ENCODE measurements at regions not wholly inside any gene's neighbourhood (a gene's known extent, or its start where the extent isn't known, plus 50 kb on each side); places are given as distances from the start of the nearest gene placed in this dataset.

DNA sequence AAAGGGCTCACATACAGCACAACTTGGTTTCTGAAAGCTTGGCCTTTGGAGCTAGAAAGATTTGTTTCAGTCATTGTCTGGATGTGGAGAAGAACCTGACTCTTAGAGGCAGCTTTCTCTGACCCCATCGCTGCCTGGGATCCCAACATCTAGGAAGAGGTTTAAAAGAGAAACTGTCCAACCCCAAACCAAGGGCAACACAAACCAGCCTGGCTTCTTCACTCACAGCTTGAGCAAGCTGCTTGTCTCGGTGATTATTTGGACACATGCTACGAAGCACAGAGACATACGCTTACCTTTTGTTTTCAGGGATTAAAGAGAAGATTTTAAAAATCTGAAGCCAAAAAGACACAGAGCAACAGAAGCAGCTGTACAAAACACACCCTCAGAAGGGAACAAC, 109.8 kb downstream of the ETS2 start:
- TF ChIP-seq GATA2 (IDR thresholded peaks at IDR 0.05; ENCODE audit: low read depth, low read length) (no peak), GATA3 (IDR thresholded peaks at IDR 0.05; ENCODE audit: low read depth, low read length) (no peak)

DNA sequence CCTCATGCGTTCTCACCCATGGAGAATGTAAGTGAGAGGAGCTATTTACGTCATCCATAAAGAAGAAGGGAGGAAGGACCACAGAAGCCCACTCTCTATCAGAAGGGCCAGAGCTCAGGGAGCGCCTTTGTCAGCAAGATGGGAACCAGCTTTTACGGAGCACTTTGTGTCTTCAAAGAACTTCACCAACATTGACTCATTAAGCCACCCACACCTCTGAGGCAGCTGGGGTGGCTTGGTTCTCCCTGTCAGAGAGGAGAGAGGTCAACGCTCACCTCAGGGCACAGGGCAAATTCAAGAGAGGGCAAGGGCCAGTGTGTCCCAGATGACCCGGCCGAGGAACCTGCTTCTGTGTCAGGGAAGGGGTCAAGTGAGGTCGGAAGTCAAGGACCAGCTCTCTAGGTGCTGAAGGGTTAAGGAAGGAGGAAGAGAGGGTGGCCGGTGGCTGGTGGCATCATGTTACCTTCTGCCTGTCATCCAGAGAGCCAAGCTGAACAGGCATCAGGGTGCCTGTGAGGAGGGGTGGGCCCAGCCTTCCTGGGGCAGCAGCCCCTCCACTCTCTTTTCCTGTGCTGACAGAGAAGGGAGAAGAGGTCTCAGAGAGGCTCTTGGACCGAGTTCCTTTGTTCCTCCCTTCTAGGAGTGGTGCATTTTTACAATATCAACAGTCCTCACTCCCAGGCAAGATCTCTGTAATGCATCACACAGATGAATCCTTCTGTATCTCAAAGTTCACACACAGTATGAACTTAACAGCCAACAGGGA, 109.0 kb downstream of the ETS2 start:
- TF ChIP-seq GATA3 (IDR thresholded peaks at IDR 0.05; ENCODE audit: low read depth, low read length) (no peak), GATA2 (IDR thresholded peaks at IDR 0.05; ENCODE audit: low read depth, low read length) (no peak)

DNA sequence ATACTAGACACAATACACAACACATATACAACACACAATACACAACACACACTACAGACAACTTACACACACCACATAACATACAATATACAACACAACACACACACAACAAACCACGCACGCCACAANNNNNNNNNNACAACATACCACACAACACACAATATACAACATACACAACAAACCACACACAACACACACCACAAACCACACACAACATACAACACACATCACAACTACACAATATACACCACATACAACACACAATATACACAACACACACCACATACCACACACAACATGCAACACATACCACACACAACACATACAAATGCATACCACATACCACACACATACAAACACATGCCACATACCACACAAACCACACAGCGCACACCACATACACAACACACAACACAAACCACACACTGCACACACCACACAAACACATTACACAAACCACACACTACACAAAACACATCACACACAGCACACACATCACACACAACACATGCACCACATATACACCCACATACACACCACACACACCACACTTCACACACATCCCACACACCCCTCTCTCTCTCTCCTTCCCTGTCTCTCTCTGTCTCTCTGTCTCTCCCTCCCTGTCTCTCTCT, 108.3 kb downstream of the ETS2 start:
- TF ChIP-seq GATA2 (IDR thresholded peaks at IDR 0.05; ENCODE audit: low read depth, low read length) (no peak), GATA3 (IDR thresholded peaks at IDR 0.05; ENCODE audit: low read depth, low read length) (no peak)

DNA sequence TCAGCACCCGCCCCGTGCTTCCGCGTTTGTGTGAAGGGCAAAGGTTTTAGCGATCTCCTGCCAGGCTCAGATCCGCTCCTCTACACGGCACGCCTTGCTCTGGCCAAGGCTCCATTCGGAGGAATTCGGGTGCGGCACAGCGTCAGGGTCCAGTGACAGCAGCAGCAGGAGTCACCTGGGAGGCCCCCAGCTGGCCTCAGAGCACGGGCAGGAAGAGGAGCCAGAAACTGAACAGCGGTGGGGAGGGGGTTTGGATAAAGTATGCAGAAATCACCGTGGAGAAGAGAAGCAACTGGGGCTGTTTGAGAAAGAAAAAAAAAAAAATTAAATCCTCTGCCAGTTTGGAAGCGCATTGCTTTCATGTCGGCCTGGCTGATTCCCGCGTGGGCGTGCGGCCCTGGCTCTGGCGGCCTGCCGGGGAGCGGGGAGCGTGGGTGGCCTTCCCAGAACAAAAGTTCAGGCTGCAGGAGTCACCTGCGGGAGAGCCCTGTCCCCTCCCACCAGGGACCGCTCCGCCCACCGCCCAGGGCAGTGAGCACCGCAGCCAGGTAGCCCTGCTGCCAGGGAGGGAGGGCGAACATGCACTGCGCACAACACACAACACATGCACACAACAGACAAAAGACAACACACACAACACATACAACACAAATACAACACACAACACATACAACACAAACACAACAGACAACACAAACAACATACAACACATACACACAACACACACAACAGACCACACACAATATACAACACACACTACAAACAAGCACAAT, 107.6 kb downstream of the ETS2 start:
- no peak for TF ChIP-seq GATA2 (IDR thresholded peaks at IDR 0.05; ENCODE audit: low read depth, low read length)
- no peak for TF ChIP-seq GATA3 (IDR thresholded peaks at IDR 0.05; ENCODE audit: low read depth, low read length)

DNA sequence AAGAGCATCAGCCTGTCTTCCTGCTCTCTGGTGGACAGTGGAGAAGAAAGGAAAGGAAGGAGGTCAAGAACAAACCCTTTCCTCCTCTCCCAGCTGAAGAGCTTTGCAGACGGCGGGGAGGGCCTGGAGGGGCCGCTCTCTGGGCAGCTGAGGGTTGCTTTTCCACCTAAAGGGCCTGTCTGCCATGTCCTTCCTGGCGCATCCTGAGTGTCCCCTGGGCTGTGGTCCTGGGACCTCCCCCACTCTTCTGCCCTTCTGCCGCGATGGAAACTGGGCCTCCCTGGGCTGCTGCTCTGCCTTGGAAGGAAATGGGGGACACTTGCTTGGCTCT, 107.0 kb downstream of the ETS2 start:
- TF ChIP-seq GATA2 (IDR thresholded peaks at IDR 0.05; ENCODE audit: low read depth, low read length) (no peak), GATA3 (IDR thresholded peaks at IDR 0.05; ENCODE audit: low read depth, low read length) (no peak)

DNA sequence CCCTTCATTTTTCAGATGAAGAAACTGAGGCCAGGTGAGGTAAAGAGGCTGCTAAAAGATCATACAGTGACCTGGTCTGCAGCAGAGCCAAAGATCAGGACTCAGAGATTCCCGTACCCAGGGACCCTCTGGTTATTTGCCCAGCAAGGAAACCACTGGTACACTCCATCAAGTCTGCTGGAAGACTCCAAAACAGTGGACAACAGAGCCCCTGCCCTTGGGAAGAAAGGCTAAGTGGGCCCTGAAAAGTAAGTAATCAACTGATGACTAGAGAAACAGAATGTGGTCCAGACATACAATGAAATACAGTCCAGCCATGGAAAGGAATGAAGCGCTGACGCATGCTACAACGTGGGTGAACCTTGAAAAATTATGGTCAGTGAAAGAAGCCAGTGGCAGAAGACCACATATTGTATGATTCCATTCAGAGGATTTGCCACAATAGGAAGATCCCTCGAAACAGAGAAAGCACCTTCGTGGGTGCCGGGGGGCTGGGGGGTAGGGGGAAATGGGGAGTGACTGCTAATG, 106.4 kb downstream of the ETS2 start:
- TF ChIP-seq GATA2 (IDR thresholded peaks at IDR 0.05; ENCODE audit: low read depth, low read length) (no peak), GATA3 (IDR thresholded peaks at IDR 0.05; ENCODE audit: low read depth, low read length) (no peak)

DNA sequence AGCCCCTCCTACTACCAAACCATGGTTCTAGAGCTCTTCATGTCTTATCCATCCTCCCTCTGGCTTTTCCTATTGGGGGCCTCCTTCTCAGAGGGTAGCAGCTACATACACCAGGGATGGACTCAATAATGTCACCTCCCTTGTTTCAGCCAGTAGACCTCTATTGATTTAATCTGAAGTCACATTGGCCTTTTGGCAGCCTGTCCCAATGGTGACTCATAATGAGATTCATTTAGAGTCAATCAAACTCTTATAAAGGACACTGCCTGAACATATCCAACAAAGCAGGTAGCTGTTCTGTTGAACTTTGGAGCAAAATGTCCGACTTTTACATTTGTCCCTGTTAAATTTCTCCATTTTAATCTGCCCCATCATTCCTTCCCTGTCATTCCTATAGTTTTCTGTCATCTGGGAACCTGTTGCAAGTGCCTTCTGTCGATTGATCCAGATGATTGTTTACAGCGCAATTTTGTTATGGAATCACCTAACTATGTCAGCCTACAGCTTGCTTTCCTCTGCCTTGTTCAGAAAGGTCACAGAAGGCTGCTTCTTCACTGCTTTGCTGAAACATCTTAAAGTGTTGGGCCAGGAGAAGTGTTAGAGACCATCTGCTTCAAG, 105.9 kb downstream of the ETS2 start:
- TF ChIP-seq GATA3 (IDR thresholded peaks at IDR 0.05; ENCODE audit: low read depth, low read length) (no peak), GATA2 (IDR thresholded peaks at IDR 0.05; ENCODE audit: low read depth, low read length) (no peak)

DNA sequence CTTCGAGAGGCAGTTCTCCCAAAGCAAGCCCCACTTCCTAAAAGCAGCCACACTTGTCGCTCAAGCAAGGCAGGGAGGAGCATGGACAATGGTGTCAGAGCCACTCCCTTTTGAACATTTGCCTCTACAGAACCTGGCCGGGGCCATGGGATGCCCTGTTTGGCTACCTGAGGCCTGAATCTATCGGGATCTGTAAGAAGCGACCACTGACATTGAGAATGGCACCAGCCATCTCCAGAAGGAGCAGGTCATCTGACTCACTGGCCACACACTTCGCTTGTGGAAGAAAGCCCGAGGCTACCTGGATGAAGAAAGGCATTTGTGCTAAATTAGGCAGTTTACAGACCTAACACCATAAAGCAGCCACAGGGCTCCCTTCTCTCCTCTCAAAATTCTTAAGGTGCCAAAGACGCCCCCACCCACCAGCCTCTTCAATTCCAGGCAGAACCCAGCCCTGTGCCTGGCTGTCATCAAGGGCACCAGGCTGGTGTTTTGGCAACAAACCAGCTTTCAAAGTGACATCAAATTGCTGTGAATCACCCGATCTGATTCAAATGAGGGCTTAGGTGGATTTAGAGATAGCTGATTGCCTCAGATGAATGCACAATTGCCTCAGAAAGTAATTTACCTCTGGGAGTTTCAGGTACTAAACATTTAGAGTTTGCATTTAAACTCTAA, 104.8 kb downstream of the ETS2 start:
- TF ChIP-seq GATA3 (IDR thresholded peaks at IDR 0.05; ENCODE audit: low read depth, low read length), result no peak
- no peak for TF ChIP-seq GATA2 (IDR thresholded peaks at IDR 0.05; ENCODE audit: low read depth, low read length)

DNA sequence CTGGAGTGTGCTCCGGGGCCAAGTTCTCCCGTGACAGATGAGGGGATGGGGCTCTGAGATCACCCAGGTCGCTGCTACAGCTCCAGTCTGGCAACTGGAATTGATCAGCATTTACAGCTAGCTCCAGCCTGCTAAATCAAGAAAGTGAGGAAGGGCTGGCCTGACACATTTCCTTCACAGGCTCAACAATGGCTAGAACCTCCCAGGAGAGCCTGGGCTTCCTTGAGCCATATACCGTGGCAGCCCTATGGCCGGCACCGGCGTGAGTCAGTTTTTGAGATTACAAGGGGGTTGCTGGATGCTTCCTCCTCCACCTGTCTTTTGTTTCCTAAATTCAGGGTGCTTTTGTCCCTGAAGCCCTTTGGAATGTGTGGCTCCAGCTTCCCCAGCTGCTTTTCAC, 104.2 kb downstream of the ETS2 start:
- TF ChIP-seq GATA2 (IDR thresholded peaks at IDR 0.05; ENCODE audit: low read depth, low read length), result no peak
- TF ChIP-seq GATA3 (IDR thresholded peaks at IDR 0.05; ENCODE audit: low read depth, low read length), result no peak

DNA sequence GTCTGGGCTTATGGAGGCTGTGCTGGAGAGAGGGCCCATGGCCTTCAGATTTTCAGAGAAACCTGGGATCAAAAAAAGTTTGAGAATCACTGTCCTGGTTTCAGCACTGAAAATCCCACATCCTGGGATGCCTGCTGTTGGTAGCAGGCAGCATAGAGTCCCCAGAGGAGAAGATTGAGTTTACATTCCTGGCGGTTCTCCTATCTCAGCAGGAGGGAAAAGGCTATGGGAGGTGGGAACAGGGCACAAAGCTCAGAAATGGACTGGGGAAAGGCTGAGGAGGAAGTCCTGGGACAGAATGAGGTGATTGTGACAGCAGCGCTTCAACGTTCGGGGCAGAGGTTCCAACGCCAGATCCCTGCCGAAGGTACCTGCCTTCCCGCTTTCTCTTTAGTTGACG, 103.4 kb downstream of the ETS2 start:
- TF ChIP-seq GATA3 (IDR thresholded peaks at IDR 0.05; ENCODE audit: low read depth, low read length) (no peak), GATA2 (IDR thresholded peaks at IDR 0.05; ENCODE audit: low read depth, low read length) (no peak)

DNA sequence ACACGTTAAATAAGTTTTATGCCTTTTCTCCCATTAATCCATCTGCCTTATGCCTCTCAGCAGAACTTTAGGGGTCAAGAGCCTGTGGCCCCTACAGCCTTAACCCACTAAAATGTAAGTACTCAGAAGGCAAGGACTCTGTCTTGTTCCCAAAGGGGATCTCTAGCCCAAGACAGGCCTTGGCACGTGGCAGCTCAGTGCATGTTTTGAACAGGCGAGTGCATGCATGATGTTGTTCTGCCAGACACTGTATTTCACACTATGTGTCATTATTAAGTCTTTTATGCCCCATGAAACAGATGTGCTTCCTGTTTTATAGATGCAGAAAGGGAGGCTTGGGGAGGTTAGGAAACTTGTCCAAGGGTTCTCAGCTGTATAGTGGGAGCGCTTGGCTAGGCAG, 102.8 kb downstream of the ETS2 start:
- TF ChIP-seq GATA2 (IDR thresholded peaks at IDR 0.05; ENCODE audit: low read depth, low read length) (no peak), GATA3 (IDR thresholded peaks at IDR 0.05; ENCODE audit: low read depth, low read length) (no peak)

DNA sequence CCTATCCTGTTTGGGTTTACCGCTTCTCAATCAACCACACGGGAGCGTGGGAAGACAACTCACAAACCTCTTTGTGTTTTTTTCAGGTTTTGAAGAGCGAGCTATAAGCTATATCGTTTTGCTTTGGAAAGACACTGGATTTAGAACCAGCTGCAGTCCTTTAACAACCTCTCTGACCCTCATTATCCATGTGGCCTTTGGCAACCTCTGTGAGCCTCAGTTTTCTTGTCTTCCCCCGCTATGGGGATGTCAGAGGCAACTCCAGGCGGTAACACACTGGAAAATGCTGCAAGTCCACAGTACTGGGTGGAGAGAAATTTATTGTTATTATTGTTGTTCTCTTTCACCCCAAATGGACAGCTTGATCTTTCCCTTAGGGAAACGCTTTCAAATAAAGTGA, 100.0 kb downstream of the ETS2 start:
- no peak for TF ChIP-seq GATA2 (IDR thresholded peaks at IDR 0.05; ENCODE audit: low read depth, low read length)
- TF ChIP-seq GATA3 (IDR thresholded peaks at IDR 0.05; ENCODE audit: low read depth, low read length), result no peak

DNA sequence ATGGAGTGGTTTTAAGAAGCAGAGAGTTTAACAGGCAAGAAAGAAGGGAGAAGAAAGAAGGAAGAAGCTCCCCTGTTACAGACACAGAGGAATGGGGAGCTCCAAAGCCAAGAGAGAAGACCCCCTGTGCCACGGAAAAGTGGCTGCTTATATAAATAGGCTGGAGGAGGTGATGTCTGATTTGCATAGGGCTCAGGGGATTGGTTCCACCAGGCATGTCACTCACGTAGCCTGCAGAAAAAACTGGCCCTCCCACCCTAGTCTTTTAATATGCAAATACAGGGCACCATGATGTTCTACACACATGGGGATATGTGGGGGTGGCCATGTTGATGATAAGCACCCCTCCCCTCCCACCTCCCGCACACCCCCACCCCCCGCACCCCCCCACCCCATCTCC, 99.6 kb downstream of the ETS2 start:
- TF ChIP-seq GATA3 (IDR thresholded peaks at IDR 0.05; ENCODE audit: low read depth, low read length), result no peak
- no peak for TF ChIP-seq GATA2 (IDR thresholded peaks at IDR 0.05; ENCODE audit: low read depth, low read length)

Measured in SH-SY5Y (cell line).